H1 (cell line): ENCODE measurements at regions not wholly inside any gene's neighbourhood (a gene's known extent, or its start where the extent isn't known, plus 50 kb on each side); places are given as distances from the start of the nearest gene placed in this dataset.

Experiments used
- ATF3 ChIP-seq: IDR thresholded peaks from 2 replicates; pipeline ENCODE4 v1.6.1; 2011; ENCODE audit warnings: low read depth, mild to moderate bottlenecking, low read length; ENCODE audit not compliant: insufficient read depth
- KDM5A ChIP-seq: fragments of 200-600 bp; IDR thresholded peaks from 2 replicates; pipeline ENCODE4 v1.7.1; 2012; ENCODE audit warnings: mild to moderate bottlenecking, low read length, inconsistent platforms, mixed read lengths
- NANOG ChIP-seq: IDR thresholded peaks from 2 replicates; pipeline ENCODE4 v1.6.1; 2011; ENCODE audit warnings: low read length, low read depth, mild to moderate bottlenecking, inconsistent platforms; ENCODE audit not compliant: insufficient read depth, poor library complexity, severe bottlenecking

- TF ChIP-seq KDM5A = no peak
- TF ChIP-seq ATF3 = no peak
- TF ChIP-seq NANOG = no peak
- TF ChIP-seq, all 59 proteins: peak for 0
Measured at GRCh38 chr4:135250040-135250439, 1048.5 kb upstream of the PABPC4L start (continued).
